Kidney epithelial cell (primary cell): ENCODE measurements at regions not wholly inside any gene's neighbourhood (a gene's known extent, or its start where the extent isn't known, plus 50 kb on each side); places are given as distances from the start of the nearest gene placed in this dataset.

Experiments used
- DNase-seq: peaks from one replicate; pipeline ENCODE4 v3.0.0-alpha.2; 2010; ENCODE audit warnings: low read depth
- H3K27me3 ChIP-seq: 2 replicates; pipeline ENCODE4 v1.6.0; 2011; ENCODE audit warnings: low read length; ENCODE audit not compliant: control insufficient read depth, insufficient read depth
- H3K36me3 ChIP-seq: 2 replicates; pipeline ENCODE4 v1.5.1; 2011; ENCODE audit warnings: low read length; ENCODE audit not compliant: control insufficient read depth, insufficient read depth
- H3K4me3 ChIP-seq: 2 replicates; pipeline ENCODE4 v1.5.1; 2011; ENCODE audit warnings: low read depth, mild to moderate bottlenecking, control low read depth, low read length
- CTCF ChIP-seq: IDR thresholded peaks from 2 replicates; pipeline ENCODE4 v1.5.1; 2011; ENCODE audit warnings: mild to moderate bottlenecking, moderate library complexity, low read length, control low read depth, inconsistent platforms; ENCODE audit not compliant: insufficient read depth, poor library complexity, severe bottlenecking

GRCh38 chr7:17075601-17076255 is 193.9 kb upstream of the AGR3 start:
- DNase-seq = no peak
- TF ChIP-seq CTCF = no peak
- H3K27me3 ChIP-seq = no peaks in the 10 kb centered on the region
- H3K4me3 ChIP-seq = no peak overlapping the region
- H3K36me3 ChIP-seq = no peaks in the 10 kb centered on the region

GRCh38 chr7:17078298-17078697 is 196.5 kb upstream of the AGR3 start:
- DNase-seq = no peak
- no peak for TF ChIP-seq CTCF
- Histone ChIP-seq H3K27me3 (no peaks in the 10 kb centered on the region), H3K4me3 (no peak overlapping the region), H3K36me3 (no peaks in the 10 kb centered on the region)

GRCh38 chr7:17083392-17084165 is 201.8 kb upstream of the AGR3 start:
- H3K4me3 ChIP-seq = no peak overlapping the region
- no peaks in the 10 kb centered on the region for H3K27me3 ChIP-seq
- DNase-seq = no peak
- H3K36me3 ChIP-seq = no peaks in the 10 kb centered on the region
- no peak for TF ChIP-seq CTCF

- H3K27me3 ChIP-seq = no peaks in the 10 kb centered on the region
- DNase-seq = no peak
- no peaks in the 10 kb centered on the region for H3K36me3 ChIP-seq
- no peak for TF ChIP-seq CTCF
- no peak overlapping the region for H3K4me3 ChIP-seq
Measured at GRCh38 chr7:17084166-17084475, 202.3 kb upstream of the AGR3 start.

- H3K4me3 ChIP-seq = no peak overlapping the region
- no peaks in the 10 kb centered on the region for H3K27me3 ChIP-seq
- TF ChIP-seq CTCF = no peak
- no peaks in the 10 kb centered on the region for H3K36me3 ChIP-seq
- no peak for DNase-seq
Measured at GRCh38 chr7:17085186-17085585, 203.4 kb upstream of the AGR3 start.

- DNase-seq = no peak
- H3K36me3 ChIP-seq = no peaks in the 10 kb centered on the region
- no peak overlapping the region for H3K4me3 ChIP-seq
- H3K27me3 ChIP-seq = no peaks in the 10 kb centered on the region
- TF ChIP-seq CTCF = no peak
Measured at GRCh38 chr7:17086403-17086802, 204.6 kb upstream of the AGR3 start.
